ENCODE measurements at regions not wholly inside any gene's neighbourhood (a gene's known extent, or its start where the extent isn't known, plus 50 kb on each side); places are given as distances from the start of the nearest gene placed in this dataset.

GRCh38 chr18:41197967-41198366, 757.1 kb upstream of the PIK3C3 start:
- TF ChIP-seq EZH2phosphoT487 (IDR thresholded peaks at IDR 0.05; ENCODE audit: unreplicated experiment) = no peak
- TF ChIP-seq REST (IDR thresholded peaks at IDR 0.05; ENCODE audit: unreplicated experiment) = no peak
- TF ChIP-seq POLR2AphosphoS5 (IDR thresholded peaks at IDR 0.05; ENCODE audit: low read depth) = no peak
- no peak for TF ChIP-seq CTCF (conservative IDR thresholded peaks at IDR 0.05; ENCODE audit: low read depth in 2 of 2)
- TF ChIP-seq EZH2 (IDR thresholded peaks at IDR 0.05; ENCODE audit: low read depth, unreplicated experiment) = no peak
- no peak for TF ChIP-seq CREB1 (CRISPR knock-in tag; IDR thresholded peaks at IDR 0.05; ENCODE audit: low read depth)

All from GM23338 (cell line).